ENCODE measurements at regions not wholly inside any gene's neighbourhood (a gene's known extent, or its start where the extent isn't known, plus 50 kb on each side); places are given as distances from the start of the nearest gene placed in this dataset.

DNA sequence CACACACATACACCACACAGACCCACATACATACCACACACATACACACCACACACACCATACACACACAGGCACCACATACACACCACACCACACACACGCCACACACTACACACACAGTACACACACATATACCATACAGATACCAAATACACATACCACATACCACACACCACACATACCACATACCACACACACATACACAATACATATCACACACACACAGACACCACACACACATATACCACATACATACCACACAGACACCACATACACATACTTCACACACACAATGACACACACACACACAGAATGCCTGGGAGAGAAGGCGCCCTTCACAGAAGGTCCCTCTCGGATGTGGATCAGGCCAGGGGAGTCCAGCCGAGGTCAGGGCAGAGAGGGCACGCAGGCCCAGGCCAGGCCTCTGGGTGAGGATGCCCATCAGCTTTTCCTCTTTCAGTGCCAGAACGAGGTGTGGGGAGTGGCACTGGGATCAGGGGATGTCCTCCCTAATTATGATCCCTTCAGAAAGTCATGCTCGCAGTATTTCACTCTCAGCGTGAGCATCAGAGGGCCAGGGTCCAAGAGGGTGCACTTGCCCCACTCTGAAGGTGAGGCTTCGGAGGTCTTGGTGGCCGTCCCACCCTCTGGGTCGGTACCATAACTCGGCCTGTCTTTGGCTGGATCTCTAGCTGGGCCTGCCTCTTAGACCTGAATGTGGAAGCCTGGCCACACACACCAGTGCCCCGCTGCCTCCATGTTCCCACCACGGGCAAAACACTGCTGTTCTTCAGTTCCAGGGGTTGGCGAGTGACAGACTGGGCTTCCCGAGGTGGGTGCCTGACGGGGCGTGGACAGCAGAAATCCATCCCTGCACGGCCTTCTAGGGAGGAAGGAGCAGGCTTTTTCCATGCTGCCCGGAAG is 70.6 kb upstream of the ODC1 start:
- no peak for TF ChIP-seq ZNF75A (CRISPR knock-in tag; IDR thresholded peaks at IDR 0.05)
- TF ChIP-seq, protein P1, sequence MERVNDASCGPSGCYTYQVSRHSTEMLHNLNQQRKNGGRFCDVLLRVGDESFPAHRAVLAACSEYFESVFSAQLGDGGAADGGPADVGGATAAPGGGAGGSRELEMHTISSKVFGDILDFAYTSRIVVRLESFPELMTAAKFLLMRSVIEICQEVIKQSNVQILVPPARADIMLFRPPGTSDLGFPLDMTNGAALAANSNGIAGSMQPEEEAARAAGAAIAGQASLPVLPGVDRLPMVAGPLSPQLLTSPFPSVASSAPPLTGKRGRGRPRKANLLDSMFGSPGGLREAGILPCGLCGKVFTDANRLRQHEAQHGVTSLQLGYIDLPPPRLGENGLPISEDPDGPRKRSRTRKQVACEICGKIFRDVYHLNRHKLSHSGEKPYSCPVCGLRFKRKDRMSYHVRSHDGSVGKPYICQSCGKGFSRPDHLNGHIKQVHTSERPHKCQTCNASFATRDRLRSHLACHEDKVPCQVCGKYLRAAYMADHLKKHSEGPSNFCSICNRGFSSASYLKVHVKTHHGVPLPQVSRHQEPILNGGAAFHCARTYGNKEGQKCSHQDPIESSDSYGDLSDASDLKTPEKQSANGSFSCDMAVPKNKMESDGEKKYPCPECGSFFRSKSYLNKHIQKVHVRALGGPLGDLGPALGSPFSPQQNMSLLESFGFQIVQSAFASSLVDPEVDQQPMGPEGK (CRISPR knock-in tag; IDR thresholded peaks at IDR 0.05; ENCODE audit: borderline replicate concordance) = no peak
- TF ChIP-seq, protein P2, sequence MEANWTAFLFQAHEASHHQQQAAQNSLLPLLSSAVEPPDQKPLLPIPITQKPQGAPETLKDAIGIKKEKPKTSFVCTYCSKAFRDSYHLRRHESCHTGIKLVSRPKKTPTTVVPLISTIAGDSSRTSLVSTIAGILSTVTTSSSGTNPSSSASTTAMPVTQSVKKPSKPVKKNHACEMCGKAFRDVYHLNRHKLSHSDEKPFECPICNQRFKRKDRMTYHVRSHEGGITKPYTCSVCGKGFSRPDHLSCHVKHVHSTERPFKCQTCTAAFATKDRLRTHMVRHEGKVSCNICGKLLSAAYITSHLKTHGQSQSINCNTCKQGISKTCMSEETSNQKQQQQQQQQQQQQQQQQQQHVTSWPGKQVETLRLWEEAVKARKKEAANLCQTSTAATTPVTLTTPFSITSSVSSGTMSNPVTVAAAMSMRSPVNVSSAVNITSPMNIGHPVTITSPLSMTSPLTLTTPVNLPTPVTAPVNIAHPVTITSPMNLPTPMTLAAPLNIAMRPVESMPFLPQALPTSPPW (CRISPR knock-in tag; IDR thresholded peaks at IDR 0.05) = no peak
- TF ChIP-seq, protein P3, sequence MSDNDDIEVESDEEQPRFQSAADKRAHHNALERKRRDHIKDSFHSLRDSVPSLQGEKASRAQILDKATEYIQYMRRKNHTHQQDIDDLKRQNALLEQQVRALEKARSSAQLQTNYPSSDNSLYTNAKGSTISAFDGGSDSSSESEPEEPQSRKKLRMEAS (CRISPR knock-in tag; IDR thresholded peaks at IDR 0.05) = no peak
- TF ChIP-seq, protein P4, sequence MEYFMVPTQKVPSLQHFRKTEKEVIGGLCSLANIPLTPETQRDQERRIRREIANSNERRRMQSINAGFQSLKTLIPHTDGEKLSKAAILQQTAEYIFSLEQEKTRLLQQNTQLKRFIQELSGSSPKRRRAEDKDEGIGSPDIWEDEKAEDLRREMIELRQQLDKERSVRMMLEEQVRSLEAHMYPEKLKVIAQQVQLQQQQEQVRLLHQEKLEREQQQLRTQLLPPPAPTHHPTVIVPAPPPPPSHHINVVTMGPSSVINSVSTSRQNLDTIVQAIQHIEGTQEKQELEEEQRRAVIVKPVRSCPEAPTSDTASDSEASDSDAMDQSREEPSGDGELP (CRISPR knock-in tag; IDR thresholded peaks at IDR 0.05; ENCODE audit: borderline replicate concordance) = no peak
- TF ChIP-seq, protein P5, sequence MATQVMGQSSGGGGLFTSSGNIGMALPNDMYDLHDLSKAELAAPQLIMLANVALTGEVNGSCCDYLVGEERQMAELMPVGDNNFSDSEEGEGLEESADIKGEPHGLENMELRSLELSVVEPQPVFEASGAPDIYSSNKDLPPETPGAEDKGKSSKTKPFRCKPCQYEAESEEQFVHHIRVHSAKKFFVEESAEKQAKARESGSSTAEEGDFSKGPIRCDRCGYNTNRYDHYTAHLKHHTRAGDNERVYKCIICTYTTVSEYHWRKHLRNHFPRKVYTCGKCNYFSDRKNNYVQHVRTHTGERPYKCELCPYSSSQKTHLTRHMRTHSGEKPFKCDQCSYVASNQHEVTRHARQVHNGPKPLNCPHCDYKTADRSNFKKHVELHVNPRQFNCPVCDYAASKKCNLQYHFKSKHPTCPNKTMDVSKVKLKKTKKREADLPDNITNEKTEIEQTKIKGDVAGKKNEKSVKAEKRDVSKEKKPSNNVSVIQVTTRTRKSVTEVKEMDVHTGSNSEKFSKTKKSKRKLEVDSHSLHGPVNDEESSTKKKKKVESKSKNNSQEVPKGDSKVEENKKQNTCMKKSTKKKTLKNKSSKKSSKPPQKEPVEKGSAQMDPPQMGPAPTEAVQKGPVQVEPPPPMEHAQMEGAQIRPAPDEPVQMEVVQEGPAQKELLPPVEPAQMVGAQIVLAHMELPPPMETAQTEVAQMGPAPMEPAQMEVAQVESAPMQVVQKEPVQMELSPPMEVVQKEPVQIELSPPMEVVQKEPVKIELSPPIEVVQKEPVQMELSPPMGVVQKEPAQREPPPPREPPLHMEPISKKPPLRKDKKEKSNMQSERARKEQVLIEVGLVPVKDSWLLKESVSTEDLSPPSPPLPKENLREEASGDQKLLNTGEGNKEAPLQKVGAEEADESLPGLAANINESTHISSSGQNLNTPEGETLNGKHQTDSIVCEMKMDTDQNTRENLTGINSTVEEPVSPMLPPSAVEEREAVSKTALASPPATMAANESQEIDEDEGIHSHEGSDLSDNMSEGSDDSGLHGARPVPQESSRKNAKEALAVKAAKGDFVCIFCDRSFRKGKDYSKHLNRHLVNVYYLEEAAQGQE (IDR thresholded peaks at IDR 0.05; ENCODE audit: borderline replicate concordance) = no peak
- TF ChIP-seq, protein P5 (CRISPR knock-in tag; IDR thresholded peaks at IDR 0.05; ENCODE audit: low read depth) = no peak
- TF ChIP-seq EGR1 (conservative IDR thresholded peaks at IDR 0.05) = no peak
- TF ChIP-seq MTF1 (CRISPR knock-in tag; IDR thresholded peaks at IDR 0.05; ENCODE audit: borderline replicate concordance) = no peak
